CD4-positive, alpha-beta T cell treated with Interleukin-6 for 4 hours (primary cell): ENCODE measurements at regions not wholly inside any gene's neighbourhood (a gene's known extent, or its start where the extent isn't known, plus 50 kb on each side); places are given as distances from the start of the nearest gene placed in this dataset.
"Not testable (repeated sequence)": the region's sequence is repeated elsewhere in the genome, so short reads cannot be mapped to it uniquely, and the experiment has no call there.

Experiments used
- DNase-seq: peaks from one replicate; pipeline ENCODE4 v3.0.0-alpha.2; 2020; ENCODE audit warnings: mixed read lengths

- DNase-seq: no peak
Observed at GRCh38 chr7:130849604-130850003, 115.6 kb upstream of the KLF14 start.

GRCh38 chr7:130850956-130851355 is 116.9 kb upstream of the KLF14 start:
- DNase-seq: no peak

DNA sequence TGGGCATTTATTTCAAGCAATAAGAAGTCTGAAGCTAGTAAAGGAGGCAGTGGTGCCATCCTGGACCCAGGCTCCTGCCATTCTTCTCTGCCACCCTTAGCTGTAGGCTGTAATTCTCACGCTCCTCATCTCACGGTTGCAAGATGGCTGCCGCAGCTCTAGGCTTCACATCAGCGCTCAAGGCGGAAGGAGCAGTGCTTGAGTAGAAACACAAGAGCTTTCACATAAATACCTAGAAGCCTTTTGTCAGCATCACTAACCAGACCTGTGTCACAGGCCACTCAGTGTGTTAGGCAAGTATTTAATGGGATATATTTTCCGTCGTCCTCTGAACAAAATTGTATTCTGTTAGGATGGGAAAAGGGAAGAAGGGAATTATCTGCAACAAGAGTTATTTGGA is 118.9 kb upstream of the KLF14 start:
- no peak for DNase-seq

DNA sequence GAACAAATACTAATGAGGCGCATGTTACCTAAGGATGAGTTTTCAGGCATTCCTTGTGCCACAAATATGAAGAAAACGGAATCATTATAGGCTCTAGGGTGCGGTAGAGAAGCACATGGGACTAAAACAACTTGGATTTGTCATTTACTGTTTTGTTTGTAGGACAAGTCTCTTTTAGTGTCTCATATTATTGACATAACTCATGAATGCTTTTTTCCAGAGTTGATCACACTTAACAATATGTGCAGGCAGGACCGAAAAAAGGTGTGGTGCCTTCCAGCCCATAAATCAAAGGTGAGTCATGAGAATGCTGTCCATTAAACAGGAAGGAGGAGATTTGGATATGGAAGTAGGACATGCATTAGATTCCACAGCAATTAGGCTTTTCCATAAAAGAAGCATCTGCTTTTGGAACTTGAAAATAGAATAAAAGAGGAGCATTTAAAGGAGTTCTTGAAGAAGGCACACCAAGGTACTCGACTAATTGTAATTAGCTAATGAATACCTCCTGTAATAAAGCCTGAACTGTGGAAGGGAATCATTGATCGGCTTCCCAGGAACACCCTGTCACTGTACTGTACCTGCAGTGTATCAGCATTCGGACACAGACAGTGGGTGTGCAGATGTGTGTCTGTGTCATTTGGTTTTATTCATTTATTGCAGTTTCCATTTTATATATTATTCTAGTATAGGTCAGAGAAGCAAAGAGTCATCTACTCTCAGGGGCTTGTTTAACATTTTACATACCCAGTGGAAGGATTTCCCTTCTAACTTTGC is 119.7 kb upstream of the KLF14 start:
- DNase-seq: no peak

DNA sequence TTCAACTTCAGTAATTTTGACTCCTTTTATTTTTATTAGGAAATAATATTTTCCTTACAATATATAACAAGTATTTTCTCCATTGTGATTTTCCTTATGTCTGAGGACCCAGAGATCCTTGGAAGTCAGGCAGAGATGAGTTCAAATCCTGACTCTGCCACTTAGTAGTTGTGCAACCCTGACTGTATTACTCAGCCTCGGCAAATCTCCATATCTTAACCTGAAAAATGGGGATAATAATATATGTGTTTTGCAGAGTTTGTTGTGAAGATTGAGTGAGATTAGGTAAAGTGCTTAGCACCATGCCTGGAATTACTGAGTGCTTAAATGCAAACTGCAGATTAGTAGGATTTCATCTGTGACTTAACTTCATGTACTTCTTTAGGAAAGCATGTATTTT is 120.5 kb upstream of the KLF14 start:
- no peak for DNase-seq

GRCh38 chr7:130856866-130857265 is 122.9 kb upstream of the KLF14 start:
- no peak for DNase-seq

GRCh38 chr7:130860832-130861231 is 126.8 kb upstream of the KLF14 start:
- DNase-seq: not testable (repeated sequence)

GRCh38 chr7:130865408-130866236 is 131.6 kb upstream of the KLF14 start:
- DNase-seq: no peak

- DNase-seq: no peak
Observed at GRCh38 chr7:130867039-130867438, 133.0 kb upstream of the KLF14 start.

DNA sequence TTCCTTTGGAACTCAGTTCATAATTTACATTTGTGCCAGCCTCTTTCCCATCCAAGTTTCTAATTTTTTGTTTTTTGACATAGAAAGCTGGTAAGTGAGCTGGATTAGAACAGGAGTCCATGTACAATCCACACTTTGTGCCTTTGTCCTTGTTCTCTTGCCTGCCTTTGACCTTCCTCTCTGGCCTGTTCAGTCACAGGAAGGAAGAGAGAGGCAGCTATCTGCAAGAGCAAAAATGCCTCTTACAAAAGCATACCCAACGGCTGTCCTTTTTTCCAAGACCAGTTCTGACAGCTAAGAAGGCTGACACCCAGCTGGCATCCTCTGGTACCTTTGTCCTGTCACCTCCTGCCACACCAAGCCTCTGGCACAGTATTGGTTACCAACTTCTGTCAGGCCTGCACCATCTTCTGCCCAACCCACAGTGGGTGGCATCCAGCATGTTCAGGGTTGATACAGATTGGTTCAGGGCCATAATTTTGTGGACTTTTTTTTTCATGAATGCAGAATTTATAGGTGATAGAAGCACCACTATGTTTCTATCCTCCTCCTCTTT is 133.7 kb upstream of the KLF14 start:
- DNase-seq: no peak

DNA sequence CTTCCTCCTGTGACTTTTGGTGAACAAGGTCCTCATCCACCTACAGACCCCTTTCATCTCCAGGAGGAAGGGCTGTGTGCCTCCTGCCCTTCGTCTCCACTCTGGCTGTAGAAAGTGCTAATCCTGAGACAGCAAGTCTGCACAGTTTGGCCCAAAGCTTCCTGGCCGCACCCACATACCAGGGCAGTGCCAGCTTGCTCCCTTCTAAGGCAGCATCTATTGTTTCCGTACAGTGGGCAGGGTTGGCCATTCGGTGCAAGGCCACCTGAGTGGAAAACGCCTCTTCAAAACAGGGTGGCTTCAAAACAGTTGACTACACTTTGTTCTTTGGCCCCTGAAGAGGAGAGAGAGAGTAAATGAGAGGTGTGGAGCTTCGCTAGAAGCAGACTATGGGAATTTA is 134.1 kb upstream of the KLF14 start:
- DNase-seq: no peak

DNA sequence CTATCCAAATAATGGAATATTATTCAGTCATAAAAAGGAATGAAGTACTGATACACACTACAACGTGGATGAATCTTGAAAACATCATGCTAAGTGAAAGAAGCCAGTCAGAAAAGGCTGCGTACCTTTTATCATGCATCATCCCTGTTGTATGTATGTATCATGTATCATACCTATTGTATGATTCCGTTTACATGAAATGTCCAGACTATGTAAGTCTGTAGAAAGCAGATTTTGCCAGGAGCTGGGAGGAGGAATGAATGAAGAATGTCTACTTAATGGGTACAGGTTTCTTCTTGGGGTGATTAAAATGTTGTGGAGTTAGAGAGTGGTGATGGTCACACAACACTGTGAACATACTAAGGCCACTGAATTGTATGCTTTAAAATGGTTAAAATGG is 135.9 kb upstream of the KLF14 start:
- no peak for DNase-seq

DNA sequence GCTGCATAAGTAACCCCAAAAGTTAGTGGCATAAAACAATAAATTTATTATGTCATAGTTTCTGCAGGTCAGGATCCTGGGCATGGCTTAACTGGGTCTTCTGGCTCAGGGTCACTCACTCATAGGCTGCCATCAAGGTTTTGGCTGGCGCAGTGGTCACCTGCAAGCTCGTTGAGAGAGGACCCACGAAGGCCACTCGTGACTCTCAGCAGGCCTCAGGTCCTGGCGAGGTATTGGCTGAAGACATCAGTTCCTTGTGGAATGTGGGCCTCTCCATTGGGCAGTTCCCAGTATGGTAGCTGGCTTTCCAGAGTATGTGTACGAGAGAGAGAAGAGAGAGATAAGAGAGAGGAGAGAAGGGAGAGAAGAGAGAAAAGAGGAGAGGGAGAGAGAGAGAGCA is 138.3 kb upstream of the KLF14 start:
- DNase-seq: no peak

GRCh38 chr7:130872756-130873448 is 138.9 kb upstream of the KLF14 start:
- DNase-seq: no peak

DNA sequence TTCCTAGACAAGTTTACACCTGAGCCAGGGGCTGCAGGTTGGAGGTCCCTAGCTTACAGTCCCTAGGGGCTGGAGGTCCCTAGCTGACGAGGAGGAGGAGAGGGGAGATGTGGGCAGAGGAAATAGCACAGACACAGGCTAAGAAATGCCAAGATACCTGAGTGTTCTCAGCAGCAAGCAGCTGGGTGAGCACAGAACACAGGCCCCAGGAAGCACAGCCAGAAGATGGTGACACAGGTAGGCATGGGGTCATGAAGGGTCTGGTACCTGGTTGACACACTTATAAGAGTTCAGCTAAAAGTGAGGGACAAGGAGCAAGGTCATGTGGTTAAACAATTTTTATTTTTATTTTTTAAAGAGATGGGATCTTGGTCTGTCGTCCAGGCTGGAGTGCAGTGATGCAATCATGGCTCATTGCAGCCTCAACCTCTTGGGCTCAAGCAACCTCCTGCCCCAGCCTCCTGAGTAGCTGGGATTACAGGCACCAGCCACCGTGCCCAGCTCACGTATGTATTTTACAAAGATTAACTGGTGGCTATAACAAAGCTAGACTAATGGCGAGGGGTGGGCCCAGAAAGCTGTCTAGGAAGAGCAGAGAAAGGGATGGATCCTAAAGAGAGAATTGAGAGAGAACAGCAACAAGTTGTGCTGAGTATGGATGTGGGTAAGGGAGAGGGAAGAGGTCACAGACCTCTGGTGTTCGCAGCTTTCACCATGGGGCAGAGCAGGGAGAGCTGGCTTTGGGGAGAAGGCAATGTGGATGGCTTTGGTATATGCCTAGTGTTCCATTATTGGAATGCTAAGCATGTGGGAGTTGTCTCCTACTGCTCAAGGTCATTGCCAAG is 140.3 kb upstream of the KLF14 start:
- no peak for DNase-seq

DNA sequence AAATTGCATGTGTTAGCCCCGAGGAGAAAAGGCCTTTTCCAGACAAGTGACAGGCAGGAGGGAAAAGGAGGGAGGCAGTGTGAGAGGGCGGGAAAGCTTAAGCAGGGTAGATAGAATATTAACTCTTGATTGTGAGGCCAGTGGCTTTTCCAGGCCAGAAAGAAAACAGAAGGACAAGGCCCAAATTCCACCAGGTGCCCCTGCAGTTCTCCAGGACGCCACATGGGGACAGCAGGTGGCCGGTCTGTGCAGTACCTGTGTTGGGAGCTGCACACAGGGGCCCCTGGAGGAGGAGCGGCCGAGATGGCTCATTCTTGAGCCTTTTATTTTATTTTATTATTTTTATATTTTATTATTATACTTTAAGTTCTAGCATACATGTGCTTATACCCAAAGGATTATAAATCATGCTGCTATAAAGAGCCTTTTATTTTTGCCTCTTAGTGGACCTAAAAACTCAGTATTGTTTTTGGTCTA is 141.3 kb upstream of the KLF14 start:
- DNase-seq: peak; percentile 45

DNA sequence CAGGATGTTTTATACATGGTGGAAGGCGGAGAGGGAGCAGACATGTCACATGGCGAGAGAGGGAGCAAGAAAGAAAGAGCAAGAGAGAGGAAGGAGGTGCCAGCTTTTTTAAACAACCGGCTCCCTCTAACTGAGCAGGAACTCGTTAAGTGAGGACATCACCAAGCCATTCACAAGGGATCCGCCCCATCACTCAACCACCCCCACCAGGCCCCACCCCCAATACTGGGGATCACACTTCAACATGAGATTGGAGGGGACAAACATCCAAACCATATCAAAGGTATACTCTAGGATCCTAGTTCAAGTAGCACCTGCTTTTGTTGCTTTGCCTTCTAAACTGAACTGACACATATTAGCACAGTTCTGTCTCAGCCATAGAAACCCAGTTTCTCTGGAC is 141.9 kb upstream of the KLF14 start:
- no peak for DNase-seq

- DNase-seq: no peak
Observed at GRCh38 chr7:130877236-130877990, 143.4 kb upstream of the KLF14 start.

DNA sequence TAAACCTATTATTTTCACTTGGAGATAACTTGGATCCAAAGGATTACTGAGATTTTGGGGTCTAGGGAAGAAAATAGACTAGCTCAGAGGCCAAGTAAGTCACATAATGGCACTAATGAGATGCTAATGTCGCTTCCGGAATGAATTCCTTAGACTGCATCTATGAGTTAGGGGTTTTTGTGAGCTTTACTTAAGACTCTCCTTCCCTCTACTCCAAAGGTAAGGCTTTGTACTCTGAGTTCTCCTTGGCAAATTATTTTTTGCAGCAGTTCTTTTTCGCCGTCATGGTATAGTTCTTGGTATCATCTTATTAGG is 143.9 kb upstream of the KLF14 start:
- no peak for DNase-seq

- DNase-seq: no peak
Observed at GRCh38 chr7:130878785-130879184, 144.8 kb upstream of the KLF14 start.

GRCh38 chr7:130879191-130879590 is 145.2 kb upstream of the KLF14 start:
- no peak for DNase-seq

GRCh38 chr7:130880668-130881067 is 146.7 kb upstream of the KLF14 start:
- DNase-seq: no peak
